ENCODE measurements at regions not wholly inside any gene's neighbourhood (a gene's known extent, or its start where the extent isn't known, plus 50 kb on each side); places are given as distances from the start of the nearest gene placed in this dataset.

GRCh38 chr15:62457100-62457499 lies 292.0 kb upstream of the C2CD4B start:
- TF ChIP-seq, protein P1, sequence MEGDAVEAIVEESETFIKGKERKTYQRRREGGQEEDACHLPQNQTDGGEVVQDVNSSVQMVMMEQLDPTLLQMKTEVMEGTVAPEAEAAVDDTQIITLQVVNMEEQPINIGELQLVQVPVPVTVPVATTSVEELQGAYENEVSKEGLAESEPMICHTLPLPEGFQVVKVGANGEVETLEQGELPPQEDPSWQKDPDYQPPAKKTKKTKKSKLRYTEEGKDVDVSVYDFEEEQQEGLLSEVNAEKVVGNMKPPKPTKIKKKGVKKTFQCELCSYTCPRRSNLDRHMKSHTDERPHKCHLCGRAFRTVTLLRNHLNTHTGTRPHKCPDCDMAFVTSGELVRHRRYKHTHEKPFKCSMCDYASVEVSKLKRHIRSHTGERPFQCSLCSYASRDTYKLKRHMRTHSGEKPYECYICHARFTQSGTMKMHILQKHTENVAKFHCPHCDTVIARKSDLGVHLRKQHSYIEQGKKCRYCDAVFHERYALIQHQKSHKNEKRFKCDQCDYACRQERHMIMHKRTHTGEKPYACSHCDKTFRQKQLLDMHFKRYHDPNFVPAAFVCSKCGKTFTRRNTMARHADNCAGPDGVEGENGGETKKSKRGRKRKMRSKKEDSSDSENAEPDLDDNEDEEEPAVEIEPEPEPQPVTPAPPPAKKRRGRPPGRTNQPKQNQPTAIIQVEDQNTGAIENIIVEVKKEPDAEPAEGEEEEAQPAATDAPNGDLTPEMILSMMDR (IDR thresholded peaks at IDR 0.05) = no peak
- no peak for TF ChIP-seq POLR2A (IDR thresholded peaks at IDR 0.05)
